K562 (cell line): ENCODE measurements at regions not wholly inside any gene's neighbourhood (a gene's known extent, or its start where the extent isn't known, plus 50 kb on each side); places are given as distances from the start of the nearest gene placed in this dataset.

Experiments
- ATAC-seq: fragments of 200-7000 bp; cut with Tn5 transposase; 3 replicates; pipeline ENCODE4 v1.9.1; 2020; ENCODE audit warnings: moderate library complexity
- BruUV-seq: library from RNA; stranded (reverse); fragments of 400-500 nt; replicated peaks from 2 replicates; lab custom pipeline; 2021; lab: Mats Ljungman, UMichigan
- CTCF ChIA-PET: fragments of 300-600 bp; formaldehyde crosslinking; extraction: SDS; loops from one replicate; lab custom pipeline; 2021; ENCODE audit warnings: low intra/inter-chr PET ratio; lab: Yijun Ruan, JAX
- POLR2A ChIA-PET: fragments of 300-600, 350-650 bp; sonication (Branson Sonifier 250); formaldehyde crosslinking; extraction: SDS; loops from one replicate; lab custom pipeline; 2021; ENCODE audit warnings: antibody characterized with exemption, inconsistent platforms; lab: Yijun Ruan, JAX
- DNase-seq, 4 experiments: peaks; one replicate each; pipeline versions ENCODE4 v3.0.0 to v3.0.0-alpha.2; 2011 to 2018; ENCODE audit warnings: low spot score in 3 of 4, mixed read lengths in 3 of 4; ENCODE audit errors: extremely low read depth in 1 of 4
- FAIRE-seq: peaks from 2 replicates; lab custom pipeline; 2011; peaks lifted over from hg19 to GRCh38; lab: Jason Lieb, UNC
- H2AFZ ChIP-seq: 2 replicates; pipeline ENCODE4 v1.6.0; 2011; ENCODE audit warnings: low read depth, low read length, control low read depth, inconsistent platforms
- H3K27ac ChIP-seq: fragments of 200-600 bp; 3 replicates; pipeline ENCODE4 v1.8.0; 2011; ENCODE audit warnings: low read depth, mild to moderate bottlenecking, control low read depth, inconsistent platforms, low read length, moderate library complexity, mixed read lengths; ENCODE audit errors: extremely low read depth
- H3K27me3 ChIP-seq, 2 experiments: fragments of 300-600 bp in 1 of 2; 2 replicates in 1 of 2; 3 replicates in 1 of 2; pipeline versions ENCODE4 v1.6.0 to v1.8.0; 2011; ENCODE audit warnings: inconsistent platforms in 2 of 2, low read length in 2 of 2, mild to moderate bottlenecking in 1 of 2, mixed read lengths in 1 of 2, moderate library complexity in 1 of 2; ENCODE audit not compliant: control insufficient read depth in 2 of 2, insufficient read depth in 2 of 2
- H3K36me3 ChIP-seq: fragments of 300-600 bp; 3 replicates; pipeline ENCODE4 v1.8.0; 2011; ENCODE audit warnings: mild to moderate bottlenecking, low read length, inconsistent platforms; ENCODE audit not compliant: control insufficient read depth, insufficient read depth
- H3K4me1 ChIP-seq, 2 experiments: fragments of 200-600 bp in 1 of 2; replicated peaks in 1 of 2; 2 replicates in 1 of 2; 3 replicates in 1 of 2; pipeline versions ENCODE4 v1.5.1 to v1.8.0; 2011; ENCODE audit warnings: inconsistent platforms in 2 of 2, low read length in 2 of 2, mild to moderate bottlenecking in 1 of 2, mixed read lengths in 1 of 2, moderate library complexity in 1 of 2; ENCODE audit not compliant: control insufficient read depth in 2 of 2, insufficient read depth in 2 of 2
- H3K4me2 ChIP-seq: 2 replicates; pipeline ENCODE4 v1.6.1; 2011; ENCODE audit warnings: low read length, control low read depth, inconsistent platforms, mixed read lengths; ENCODE audit not compliant: insufficient read depth
- H3K4me3 ChIP-seq: fragments of 200-600 bp; sonication (generic), shearing (Covaris generic); 2 replicates; pipeline ENCODE4 v1.5.1; 2016; ENCODE audit warnings: control low read depth, inconsistent platforms
- H3K79me2 ChIP-seq: fragments of 200-600 bp; 3 replicates; pipeline ENCODE4 v1.8.0; 2011; ENCODE audit warnings: low read length, inconsistent platforms; ENCODE audit not compliant: control insufficient read depth, insufficient read depth
- H3K9ac ChIP-seq, 2 experiments: 2 replicates each; pipeline versions ENCODE4 v1.6.0 to v1.6.1; 2011; ENCODE audit warnings: low read depth in 2 of 2, low read length in 2 of 2, control low read depth in 1 of 2, inconsistent platforms in 1 of 2, mild to moderate bottlenecking in 1 of 2, mixed read lengths in 1 of 2; ENCODE audit not compliant: insufficient read depth in 1 of 2
- H3K9me1 ChIP-seq: one replicate; pipeline ENCODE4 v1.6.0; 2011; ENCODE audit warnings: inconsistent platforms, mild to moderate bottlenecking, low read length, moderate library complexity; ENCODE audit not compliant: control insufficient read depth, insufficient read depth
- H3K9me3 ChIP-seq: replicated peaks from 2 replicates; pipeline ENCODE4 v1.5.1; 2011; ENCODE audit warnings: low read depth, low read length, inconsistent platforms; ENCODE audit not compliant: control insufficient read depth, insufficient read depth
- H4K20me1 ChIP-seq: replicated peaks from 2 replicates; pipeline ENCODE4 v1.6.1; 2011; ENCODE audit warnings: low read length, inconsistent platforms, mixed read lengths; ENCODE audit not compliant: control insufficient read depth, insufficient read depth
- ZBTB40 ChIP-seq, 2 experiments: fragments of 450-650 bp in 1 of 2; sonication (generic) in 1 of 2; formaldehyde crosslinking in 1 of 2; IDR thresholded peaks; 2 replicates each; pipeline versions ENCODE4 v1.7.1 to v1.9.0; 2016 to 2022; ENCODE audit warnings: inconsistent platforms in 1 of 2, mild to moderate bottlenecking in 1 of 2, missing genetic modification reagents in 1 of 2
- in situ Hi-C: fragments of 300-500 bp; cut with MboI; formaldehyde crosslinking; loops from 4 replicates; pipeline ENCODE4 v1.15.0; 2018; ENCODE audit warnings: inconsistent platforms, mixed read lengths
- intact Hi-C: fragments of 100-400 bp; cut with micrococcal nuclease; formaldehyde crosslinking; loops from 2 replicates; pipeline ENCODE4 v1.14.2; 2022
- TF ChIP-seq, protein P1 (sequence below): fragments of 450-650 bp; IDR thresholded peaks from 2 replicates; pipeline ENCODE4 v1.6.1; 2016; ENCODE audit warnings: missing biosample characterization, missing genetic modification characterization

GRCh38 chr12:76194724-76195123 is 110.2 kb upstream of the NAP1L1 start:
- no peaks in the 10 kb centered on the region for H3K36me3 ChIP-seq
- intact Hi-C loops: no loop called here
- peak; percentile 86 for TF ChIP-seq ZBTB40 (IDR thresholded peaks at IDR 0.05)
- TF ChIP-seq ZBTB40 (CRISPR knock-in tag; IDR thresholded peaks at IDR 0.05): peak; percentile 77
- TF ChIP-seq, protein P1, sequence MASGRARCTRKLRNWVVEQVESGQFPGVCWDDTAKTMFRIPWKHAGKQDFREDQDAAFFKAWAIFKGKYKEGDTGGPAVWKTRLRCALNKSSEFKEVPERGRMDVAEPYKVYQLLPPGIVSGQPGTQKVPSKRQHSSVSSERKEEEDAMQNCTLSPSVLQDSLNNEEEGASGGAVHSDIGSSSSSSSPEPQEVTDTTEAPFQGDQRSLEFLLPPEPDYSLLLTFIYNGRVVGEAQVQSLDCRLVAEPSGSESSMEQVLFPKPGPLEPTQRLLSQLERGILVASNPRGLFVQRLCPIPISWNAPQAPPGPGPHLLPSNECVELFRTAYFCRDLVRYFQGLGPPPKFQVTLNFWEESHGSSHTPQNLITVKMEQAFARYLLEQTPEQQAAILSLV (tag): no peak
- in situ Hi-C loops: no loop called here
- no peak overlapping the region for H3K4me2 ChIP-seq
- BruUV-seq: no TSS peak
- peak overlapping the region; percentile 14; the same call in 1 of the 2 replicates for H2AFZ ChIP-seq
- no peak overlapping the region for H3K4me3 ChIP-seq
- no peaks in the 10 kb centered on the region; a peak in 1 of 5 replicates for H3K27me3 ChIP-seq
- CTCF ChIA-PET: no interaction called here
- ATAC-seq (no peak), DNase-seq (no peak), FAIRE-seq (no peak)
- H3K27ac ChIP-seq: no peak overlapping the region
- no peaks in the 10 kb centered on the region; a peak in 1 of 5 replicates for H3K4me1 ChIP-seq
- POLR2A ChIA-PET: interaction anchor here (0.7 to 1.4 kb wide), 3 partner anchors 12 to 226 kb away, joined by 4 to 7 read pairs (median 4); no protein-coding TSS in a partner anchor
- H4K20me1 ChIP-seq: no peaks in the 10 kb centered on the region
- H3K9me1 ChIP-seq: no peaks in the 10 kb centered on the region
- H3K9ac ChIP-seq: no peak overlapping the region
- 0 out of 2 replicates have a peak, but pooled peaks cover 3% of the 10 kb centered on the region for H3K9me3 ChIP-seq
- H3K79me2 ChIP-seq: no peaks in the 10 kb centered on the region
